HG03139 (cell line): ENCODE measurements at regions not wholly inside any gene's neighbourhood (a gene's known extent, or its start where the extent isn't known, plus 50 kb on each side); places are given as distances from the start of the nearest gene placed in this dataset.
"Not testable (repeated sequence)": the region's sequence is repeated elsewhere in the genome, so short reads cannot be mapped to it uniquely, and the experiment has no call there.

ENCODE experiments used
- ATAC-seq: cut with Tn5 transposase; IDR thresholded peaks from one replicate; pipeline ENCODE4 v1.9.1; 2021; ENCODE audit not compliant: unreplicated experiment

DNA sequence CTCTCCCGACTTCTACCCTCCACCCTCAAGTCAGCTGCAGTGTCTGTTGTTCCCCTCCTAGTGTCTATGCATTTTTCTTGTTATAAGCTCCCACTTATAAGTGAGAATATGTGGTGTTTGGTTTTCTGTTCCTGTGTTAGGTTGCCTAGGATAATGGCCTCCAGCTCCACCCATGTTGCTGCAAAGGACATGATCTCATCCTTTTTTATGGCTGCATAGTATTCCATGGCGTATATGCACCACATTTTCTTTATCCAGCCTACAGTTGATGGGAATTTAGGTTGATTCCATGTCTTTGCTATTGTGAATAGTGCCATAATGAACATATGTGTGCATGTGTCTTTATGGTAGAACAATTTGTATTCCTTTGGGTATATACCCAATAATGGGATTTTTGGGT lies 80.7 kb downstream of the SPTSSA start:
- ATAC-seq: not testable (repeated sequence)

DNA sequence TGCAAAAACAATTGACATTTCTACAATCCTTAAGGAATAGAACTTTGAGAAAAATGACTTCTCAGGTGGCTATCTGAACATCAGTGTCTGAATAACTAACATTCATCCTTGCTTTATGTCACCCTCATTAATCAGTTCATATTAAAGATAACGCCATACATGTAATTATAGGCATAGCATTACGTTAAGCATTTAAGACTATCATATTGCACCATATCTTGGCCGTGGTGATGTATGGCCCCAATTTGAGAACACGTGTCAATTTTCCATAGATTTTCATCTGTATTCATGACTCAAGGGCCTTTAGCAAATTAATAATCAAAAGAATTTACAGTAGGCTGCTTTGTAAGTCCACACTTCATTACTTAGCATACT lies 81.6 kb downstream of the SPTSSA start:
- ATAC-seq: no peak

DNA sequence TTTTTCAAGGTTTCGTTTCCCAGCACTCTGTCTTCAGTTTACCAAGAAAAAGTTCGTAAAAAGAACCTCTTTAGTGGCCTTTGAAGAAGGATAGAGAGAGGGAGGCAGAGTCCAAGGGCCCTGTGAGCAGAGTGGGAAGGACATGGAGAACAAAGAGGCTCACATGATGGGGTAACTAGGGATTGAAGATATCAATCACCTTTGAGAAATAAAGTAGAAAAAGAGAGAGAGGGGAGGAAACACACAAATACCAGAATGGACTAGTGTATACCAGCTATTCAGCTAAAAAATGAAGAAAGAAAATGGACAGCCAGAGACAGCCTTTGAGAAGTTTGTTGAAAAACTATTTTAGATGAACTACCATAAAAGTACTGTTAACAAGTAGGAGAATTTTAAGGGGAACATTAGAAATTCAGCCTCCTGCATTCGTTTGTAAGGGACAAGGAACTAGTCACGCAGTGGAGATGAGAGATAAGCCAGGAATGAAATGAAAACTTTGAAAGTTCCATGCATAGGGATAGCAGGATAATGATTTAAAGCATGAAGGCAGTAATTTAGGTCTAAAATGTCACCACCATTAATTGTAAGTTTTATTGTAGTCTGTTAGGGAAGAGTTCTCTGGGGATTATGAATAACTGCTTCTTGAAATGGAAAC lies 82.1 kb downstream of the SPTSSA start:
- no peak for ATAC-seq

DNA sequence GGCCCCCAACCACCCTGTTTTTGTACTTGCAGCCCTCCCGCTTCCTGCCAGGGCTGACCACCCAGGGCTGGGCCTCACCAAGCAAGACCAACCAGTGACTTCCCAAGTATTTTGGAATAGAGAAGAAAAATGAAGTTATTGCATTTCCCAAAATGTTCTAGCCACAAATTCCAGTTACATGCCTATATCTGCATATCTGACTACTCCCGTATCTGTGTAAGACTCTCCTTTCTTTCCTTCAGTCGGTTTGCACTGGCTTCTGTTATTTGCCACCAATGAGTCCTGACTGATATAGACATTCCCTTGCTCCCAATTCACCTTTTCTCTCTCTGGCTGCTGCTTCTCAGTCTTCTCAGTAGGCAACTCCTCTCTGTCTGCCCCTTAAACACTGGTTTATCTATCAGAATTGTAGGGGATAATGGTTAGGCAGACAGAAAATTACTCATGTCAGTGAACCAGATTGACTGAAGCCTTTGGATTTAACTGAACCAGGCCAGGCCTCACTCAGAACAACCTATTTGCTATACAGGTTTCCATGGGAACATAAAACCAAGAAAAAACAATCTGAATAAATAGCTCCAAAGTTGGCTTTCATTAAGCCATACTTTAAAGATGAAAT lies 85.3 kb downstream of the SPTSSA start:
- ATAC-seq: no peak

DNA sequence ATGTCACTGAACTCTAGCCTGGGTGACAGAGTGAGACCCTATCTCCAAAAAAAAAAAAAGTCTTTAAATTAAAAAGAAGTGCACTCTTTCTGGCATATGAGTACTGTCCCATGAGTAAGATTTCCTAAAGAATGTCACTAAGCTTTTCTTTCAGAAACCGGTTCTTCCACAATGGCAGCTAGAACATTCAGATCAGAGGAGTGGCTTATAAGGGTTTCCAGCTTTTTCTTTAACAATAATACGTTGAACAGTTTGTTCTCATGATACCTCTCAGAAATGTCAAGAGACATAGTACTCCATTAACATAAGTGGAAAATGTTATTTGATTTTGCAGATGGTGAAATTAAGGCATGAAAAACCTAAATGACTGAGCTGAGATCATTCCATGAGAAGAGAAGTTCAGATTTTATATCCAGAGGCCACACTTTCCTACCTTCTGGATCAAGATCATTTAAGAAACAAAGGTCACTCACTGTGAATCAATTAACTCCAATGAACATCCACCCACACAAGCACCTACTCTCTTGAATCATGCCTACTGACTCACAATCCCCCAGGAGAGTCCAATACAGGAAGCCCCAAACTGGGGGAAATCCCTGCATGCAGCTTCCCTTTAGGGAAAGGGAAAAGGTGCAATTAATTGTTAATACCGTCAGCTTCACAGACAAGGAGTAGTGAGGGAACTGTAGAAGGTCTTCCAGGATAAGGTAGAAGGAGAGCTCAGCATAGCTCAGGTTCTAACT lies 86.9 kb downstream of the SPTSSA start:
- no peak for ATAC-seq

DNA sequence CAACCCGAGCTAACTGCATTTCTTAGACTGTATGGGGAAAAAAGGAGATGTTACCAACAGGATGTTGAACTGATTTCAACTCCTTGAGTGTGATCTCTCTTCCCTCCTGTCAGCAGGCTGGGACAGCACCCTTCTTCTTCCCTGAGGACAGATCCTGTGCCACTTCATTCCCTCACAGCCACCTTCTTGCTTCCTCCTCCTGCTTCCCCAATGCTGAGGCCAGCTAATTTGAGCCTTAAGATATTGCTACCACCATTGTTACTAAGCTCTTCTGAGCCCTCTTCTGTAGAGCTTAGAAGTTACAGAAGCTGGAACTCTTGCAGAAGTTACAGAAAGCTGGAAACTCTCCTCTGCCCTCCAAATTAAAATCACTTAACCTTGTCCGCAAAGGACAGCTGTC lies 88.8 kb downstream of the SPTSSA start:
- ATAC-seq: no peak

DNA sequence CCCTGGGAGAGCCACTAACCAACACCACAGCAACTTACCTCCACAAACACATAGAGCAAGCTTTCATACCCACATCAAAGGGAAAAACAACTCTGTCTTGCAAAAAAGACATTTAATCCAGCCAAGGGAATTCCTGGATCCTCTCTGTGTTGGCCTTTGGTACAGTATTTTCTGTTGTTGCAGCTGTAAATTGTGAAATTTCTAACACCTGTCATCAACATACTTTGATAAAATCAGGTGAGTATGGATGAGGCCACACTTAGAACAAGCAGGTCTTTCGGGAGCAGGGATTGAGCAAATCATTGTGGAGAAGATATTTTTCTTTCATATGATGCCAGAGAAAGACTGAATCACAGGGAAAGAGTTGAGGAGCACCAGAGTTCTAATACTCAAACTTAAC lies 89.3 kb downstream of the SPTSSA start:
- ATAC-seq: no peak

DNA sequence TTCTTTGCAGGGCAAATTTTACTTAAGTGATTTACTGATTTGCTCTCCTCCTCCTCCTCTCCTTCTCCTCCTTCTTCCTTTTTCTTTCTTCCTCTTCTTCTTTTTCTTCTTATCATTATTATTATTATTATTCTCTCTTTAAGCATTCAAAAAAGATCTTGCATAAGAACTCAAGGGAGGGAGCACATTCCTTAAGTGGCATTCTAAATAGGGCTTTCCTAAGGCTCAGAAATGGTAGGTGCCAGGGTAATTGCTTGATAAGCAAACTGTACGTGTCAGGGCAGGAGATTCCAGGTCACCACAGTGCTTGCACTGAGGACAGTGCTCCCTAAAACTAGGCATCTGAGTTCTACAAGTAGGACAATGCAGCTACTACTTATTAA lies 92.4 kb downstream of the SPTSSA start:
- ATAC-seq: no peak

DNA sequence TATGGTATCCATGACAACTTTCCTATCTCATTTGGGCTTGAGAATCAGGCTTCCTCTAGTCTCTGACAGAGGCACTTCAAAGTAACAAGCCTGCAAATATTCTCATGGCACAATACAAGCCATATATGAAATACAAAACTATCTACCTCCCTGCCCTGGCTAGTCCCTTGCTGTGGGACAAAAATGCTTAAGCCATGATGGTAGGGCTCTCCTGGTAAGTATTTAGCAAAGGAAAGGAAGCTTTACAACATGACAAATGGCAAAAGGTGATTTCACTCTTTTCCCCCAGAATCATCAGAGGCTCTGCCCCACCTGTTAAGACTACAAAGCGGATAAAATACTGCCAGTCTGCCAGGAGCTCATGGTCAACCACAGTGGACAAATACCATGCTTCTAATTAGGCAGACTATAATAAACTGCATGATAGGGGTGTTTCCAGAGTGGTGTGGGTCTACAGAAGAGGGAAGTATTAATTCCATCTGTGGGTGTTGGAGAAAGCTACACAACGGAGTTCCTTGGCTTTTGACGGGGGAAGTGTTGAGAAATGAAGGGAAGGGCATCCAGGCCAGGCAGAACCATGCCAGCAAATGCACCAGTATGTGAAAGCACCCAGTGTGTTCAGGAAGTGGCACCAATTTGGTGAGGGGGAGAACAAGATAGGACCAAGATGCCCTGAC lies 92.9 kb downstream of the SPTSSA start:
- no peak for ATAC-seq

DNA sequence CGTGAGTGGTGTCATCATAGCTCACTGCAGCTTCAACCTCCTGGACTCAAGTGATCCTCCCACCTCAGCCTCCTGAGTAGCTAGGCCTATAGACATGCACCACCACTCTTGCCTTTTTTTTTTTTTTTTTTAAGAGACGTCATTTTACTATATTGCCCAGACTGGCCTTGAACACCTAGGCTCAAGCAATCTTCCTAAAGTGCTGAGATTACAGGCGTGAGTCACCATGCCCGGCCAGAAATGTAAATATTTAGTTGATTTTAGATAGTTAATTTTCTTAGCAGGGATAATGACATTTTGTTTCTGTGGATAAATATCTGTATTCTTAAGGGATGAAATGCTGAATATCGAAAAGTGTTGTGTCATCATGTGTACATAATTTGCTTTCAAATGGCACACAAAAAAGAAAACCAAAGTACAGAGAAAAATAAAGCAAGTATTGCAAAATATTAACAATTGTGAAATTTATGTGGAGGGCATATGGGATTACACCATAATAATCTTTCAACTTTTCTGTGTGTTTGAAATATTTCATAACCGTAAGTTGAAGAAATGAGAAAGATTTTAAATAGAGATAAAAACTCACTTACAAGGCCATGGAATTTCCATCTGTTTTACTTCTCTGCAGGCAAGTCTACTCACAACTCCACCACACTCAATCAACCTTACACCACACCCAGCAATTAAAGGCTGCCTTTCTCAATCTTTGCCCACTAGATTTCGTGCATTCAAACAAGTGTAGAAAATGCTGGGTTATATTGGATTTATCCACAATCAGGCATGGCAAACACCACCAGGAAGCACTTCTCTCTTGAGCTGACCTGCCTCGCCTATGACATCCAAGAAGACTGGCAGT lies 93.7 kb downstream of the SPTSSA start:
- ATAC-seq: no peak

DNA sequence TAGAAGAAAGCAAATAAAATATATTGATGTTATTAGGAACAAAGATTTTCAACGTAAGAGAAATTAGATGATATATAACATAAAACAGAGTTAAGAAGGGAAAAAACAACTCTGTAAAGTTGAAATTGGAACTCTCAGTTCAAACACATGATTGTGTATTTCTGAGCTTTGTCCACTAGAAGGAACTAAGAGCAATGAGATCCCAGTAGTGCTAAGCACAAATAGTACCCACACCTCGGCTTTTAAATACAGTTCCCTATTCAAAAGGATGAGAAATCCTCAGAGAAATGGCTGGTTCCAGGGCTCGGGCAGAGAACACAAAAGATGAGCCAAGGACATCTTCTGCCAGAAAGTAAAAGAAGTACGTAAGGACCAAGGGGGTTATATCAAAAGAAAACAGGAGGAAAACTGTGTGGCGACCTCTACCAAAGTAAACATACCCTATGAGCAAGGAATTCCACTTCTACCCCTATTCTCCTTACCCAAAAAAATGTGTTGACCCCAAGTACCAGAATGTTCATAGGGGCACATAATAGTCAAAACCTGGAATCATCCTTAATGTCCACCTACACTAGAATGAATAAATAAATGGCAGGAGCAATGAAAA lies 96.6 kb downstream of the SPTSSA start:
- ATAC-seq: no peak

DNA sequence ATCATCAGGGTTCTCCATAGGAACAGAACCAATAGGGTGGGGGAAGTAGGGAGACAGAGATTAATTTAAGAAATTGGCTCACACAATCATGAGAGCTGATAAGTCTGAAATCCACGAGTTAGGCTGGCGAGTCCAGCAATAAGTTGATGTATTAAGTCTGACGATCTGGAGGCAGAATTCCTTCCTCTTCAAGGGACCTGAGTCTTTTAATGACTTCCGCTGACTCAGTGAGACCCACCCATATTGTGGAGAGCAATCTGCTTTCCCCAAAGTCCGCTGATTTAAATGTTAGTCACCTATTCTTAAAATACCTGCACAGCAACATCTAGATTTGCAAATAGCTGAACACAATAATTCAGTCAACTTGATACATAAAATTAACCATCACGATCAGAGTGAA lies 97.8 kb downstream of the SPTSSA start:
- no peak for ATAC-seq

DNA sequence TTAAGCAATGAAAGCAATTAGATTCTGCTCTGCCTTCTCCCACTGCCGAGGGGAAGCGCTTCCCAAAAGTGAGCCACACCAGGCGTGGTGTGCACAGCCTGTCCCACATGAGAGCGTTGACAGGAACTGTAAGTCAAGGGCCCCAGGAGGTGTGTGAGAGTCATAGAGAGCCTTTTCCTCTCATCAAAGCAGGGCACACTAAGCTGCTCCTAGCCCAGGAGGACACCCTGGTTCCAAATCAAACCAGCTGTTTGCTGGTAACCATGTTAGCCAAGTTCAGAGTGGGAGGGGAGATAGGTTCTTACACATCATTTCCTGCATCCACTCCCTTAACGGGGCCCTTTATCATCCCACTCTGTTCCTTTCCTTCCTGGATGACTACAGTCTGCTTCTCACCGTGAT lies 98.3 kb downstream of the SPTSSA start:
- ATAC-seq: no peak

DNA sequence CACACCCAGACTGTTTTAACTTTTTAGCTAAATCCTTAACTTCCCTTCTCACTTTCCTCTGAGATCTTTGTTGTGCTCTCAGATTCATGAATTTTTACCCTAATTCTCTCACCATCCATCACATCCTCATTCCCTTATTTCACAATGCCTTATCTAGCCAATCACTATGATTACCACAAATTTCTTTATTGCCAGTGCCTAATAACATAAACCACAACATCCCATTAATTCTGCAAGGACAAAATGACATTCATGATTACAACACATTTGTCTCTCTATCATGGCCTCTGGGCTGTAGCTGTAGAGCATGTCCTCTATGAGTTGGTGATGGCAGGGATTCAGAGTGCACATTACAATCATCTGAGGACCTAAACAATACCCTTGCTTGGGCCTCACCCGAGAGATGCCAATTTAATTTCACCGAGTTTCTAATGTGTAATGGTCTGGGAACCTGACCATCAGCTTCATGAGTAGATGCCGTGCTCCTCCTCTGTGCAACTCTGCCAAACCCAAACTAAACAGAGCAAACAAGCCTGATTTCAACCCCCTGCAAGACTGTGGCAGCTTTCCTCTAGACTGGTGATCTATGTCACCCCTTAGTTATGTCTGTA lies 99.3 kb downstream of the SPTSSA start:
- ATAC-seq: no peak

DNA sequence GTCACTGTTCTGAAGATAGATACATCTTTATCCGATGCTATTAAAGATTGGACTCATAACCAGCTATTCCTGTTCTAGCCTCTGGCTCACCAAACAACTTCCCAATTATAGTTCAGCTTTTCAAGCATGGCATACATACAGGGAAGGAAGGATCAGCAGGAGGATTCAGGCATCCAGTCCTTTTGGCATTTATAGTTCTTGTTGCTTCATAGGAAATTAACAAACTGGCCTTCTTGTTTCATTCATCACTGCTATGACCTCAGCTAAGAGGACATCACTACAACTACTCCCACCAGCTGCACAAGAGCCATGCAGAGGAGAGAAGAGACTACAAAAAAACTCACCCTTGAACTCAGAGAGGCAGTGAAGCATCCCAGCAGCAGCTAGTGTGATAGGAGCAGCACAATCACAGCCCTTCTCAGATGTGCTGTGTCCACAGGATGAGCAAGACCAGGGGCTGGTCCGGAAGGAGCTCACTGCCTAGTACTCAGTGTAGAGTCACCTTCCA lies 100.5 kb downstream of the SPTSSA start:
- ATAC-seq: no peak

DNA sequence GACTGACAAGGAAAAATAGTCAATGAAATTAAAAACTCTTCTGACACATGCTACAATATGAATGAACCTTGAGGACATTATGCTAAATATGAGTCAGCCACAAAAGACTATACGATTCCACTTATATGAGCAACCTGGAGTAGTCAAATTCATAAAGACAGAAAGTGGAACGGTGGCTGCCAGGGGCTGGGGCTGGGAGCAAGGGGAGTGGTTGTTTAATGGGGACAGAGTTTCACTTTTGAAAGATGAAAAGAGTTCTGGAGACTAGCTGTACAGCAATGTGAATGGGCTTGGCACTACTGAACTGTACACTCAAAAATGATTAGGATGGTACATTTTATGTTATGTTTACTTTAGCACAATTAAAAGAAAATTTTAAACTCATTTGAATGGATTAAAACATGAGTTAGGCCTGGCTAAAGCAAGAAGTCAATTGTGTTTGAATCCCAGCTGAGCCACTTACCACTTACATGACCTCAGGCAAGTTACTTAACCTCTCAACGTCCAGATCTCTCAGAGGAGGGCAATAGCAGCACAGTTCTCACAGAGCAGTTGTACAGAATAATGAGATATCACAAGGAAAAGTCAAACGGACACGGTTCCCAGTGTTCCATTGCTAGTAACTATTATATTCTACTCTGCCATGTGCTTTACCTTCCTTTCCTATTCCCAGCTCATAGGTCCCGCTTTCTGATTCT lies 102.5 kb downstream of the SPTSSA start:
- ATAC-seq: no peak

DNA sequence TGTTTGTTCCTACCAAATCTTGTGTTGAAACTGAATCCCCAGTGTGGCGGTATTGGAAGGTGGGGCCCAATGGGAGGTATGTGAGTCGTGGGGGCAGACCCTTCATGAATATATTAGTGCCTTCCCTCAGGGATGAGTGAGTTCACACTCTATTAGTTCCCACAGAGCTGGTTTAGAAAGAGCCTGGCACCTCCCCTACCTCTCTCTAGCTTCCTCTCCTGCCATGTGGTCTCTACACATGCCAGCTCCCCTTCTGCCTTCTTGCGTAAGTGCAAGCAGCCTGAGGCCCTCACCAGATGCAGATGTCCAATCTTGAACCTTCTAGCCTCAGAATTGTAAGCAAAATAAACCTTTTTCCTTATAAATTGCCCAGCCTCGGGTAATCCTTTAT lies 105.8 kb downstream of the SPTSSA start:
- ATAC-seq: no peak

DNA sequence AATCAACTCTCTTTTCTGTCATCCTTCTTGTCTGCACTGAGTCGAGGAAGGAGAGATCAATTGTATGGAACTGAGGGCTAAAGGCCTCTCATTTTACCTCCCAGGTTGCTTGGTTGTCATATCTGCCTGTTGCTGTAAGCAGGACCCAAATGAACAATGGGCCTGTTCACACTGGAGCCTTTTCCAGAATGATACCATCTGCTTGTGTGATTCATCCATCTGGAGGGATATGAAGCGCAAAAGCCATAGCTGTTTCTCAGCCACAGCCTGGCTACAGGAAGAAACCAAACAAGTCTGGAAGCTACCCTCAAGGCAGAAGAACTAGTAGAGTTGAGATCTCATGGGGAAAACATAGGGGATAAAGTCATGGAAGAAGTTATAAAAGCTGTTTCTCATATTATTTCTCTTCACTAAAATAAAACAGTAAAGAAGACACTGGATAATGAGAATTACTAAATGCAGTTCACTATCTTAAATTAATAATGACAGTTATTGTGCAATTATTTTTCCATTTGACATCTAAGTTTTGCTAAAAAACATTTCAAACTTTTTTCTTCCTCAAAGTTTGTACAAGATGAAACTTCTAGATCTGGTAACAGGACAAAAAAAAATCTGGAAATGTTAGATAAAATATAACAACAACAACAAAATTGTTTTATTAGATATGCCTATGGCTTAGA lies 106.3 kb downstream of the SPTSSA start:
- no peak for ATAC-seq

DNA sequence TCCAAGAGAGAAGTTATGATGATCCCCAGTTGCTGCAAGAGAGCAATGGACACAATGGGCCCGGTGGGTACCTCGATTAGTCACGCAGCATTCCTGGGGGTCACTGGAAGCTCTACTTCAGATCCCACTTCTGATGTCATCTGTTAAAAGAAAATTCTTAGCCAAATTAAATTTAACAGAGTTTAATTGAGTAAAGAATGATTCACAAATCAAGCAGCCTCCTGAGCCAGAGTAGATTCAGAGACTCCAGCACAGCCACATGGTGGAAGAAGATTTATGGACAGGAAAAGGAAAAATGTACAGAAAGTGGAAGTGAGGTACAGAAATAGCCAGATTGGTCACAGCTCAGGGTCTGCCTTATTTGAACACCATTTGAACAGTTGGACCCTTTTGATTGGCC lies 107.5 kb downstream of the SPTSSA start:
- ATAC-seq: no peak
